ENCODE measurements at regions not wholly inside any gene's neighbourhood (a gene's known extent, or its start where the extent isn't known, plus 50 kb on each side); places are given as distances from the start of the nearest gene placed in this dataset.

DNA sequence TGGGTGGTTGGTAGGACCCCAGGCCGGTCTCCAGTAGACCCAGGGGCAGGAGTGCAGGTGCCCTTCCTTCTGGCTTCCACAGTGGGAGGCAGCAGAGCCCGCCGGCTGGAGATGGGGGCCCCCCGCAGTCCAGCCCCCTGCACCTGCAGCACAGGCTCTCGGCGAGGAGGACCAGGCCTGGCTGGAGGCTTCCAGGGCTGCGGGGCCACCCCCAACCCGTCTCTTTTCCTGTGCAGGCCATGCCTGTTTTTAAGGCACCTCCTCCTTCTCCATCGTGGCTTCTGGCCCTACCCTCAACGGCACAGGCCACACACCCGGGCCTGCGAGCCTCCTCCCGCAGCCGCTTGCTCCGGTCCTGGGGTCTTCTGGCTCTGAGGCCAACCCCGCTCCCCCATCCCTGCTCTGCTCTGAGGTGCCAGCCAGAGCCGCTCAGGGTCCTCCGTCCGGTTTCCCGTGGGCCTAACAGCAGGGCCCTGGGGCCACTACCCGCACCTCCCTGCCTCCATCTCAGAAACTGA lies 77.2 kb upstream of the ANKRD10 start:
- DNase-seq (ENCODE audit: extremely low read depth, low read depth) = no peak
- TF ChIP-seq, protein P1, sequence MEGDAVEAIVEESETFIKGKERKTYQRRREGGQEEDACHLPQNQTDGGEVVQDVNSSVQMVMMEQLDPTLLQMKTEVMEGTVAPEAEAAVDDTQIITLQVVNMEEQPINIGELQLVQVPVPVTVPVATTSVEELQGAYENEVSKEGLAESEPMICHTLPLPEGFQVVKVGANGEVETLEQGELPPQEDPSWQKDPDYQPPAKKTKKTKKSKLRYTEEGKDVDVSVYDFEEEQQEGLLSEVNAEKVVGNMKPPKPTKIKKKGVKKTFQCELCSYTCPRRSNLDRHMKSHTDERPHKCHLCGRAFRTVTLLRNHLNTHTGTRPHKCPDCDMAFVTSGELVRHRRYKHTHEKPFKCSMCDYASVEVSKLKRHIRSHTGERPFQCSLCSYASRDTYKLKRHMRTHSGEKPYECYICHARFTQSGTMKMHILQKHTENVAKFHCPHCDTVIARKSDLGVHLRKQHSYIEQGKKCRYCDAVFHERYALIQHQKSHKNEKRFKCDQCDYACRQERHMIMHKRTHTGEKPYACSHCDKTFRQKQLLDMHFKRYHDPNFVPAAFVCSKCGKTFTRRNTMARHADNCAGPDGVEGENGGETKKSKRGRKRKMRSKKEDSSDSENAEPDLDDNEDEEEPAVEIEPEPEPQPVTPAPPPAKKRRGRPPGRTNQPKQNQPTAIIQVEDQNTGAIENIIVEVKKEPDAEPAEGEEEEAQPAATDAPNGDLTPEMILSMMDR (IDR thresholded peaks at IDR 0.05; ENCODE audit: low read depth, low read length, missing control alignments) = no peak
- no peak overlapping the region for H3K4me3 ChIP-seq (replicated peaks; ENCODE audit: low read depth, low read length)

DNA sequence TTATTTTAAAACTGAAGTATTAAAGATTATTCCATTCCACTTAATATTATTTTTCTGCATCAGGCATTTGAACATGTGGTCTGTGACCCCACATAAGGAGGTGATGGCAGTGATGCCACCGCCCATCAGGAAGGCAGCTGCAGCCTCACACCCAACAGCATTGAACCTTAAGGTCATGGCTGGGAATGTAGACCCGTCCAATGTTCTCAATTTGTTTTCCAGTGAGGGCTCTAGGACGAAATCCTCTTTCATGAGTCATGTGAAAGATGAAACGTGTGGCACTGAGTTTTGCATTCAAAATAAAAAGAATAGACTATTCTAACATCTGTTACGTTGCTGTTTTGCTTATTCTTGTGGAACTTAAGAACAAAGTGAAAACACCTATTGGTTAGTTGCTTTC lies 74.5 kb upstream of the ANKRD10 start:
- H3K4me3 ChIP-seq (replicated peaks; ENCODE audit: low read depth, low read length) = no peak overlapping the region
- TF ChIP-seq, protein P1 (IDR thresholded peaks at IDR 0.05; ENCODE audit: low read depth, low read length, missing control alignments) = no peak
- peak; percentile 66 for DNase-seq (ENCODE audit: extremely low read depth, low read depth)

DNA sequence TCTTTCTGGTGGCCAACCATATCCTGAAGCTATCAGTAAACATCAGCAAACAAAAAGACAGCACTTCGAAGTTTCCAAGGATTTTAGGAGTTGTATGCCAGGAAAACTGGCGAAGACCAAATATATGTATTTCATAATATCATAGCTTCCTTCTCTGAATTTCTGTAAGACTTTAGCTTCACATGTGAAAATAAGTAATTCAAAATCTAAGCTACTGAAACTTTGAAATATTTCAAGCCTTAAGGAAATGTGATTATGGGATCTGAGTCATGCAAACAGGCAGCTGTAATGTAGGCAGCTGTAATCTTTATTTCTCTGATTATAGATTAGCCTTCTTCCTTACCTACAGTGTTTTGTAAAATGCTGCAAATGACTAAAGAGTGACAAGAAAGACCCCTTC lies 70.7 kb upstream of the ANKRD10 start:
- TF ChIP-seq, protein P1 (IDR thresholded peaks at IDR 0.05; ENCODE audit: low read depth, low read length, missing control alignments) = no peak
- DNase-seq (ENCODE audit: extremely low read depth, low read depth) = no peak
- H3K4me3 ChIP-seq (replicated peaks; ENCODE audit: low read depth, low read length) = no peak overlapping the region

DNA sequence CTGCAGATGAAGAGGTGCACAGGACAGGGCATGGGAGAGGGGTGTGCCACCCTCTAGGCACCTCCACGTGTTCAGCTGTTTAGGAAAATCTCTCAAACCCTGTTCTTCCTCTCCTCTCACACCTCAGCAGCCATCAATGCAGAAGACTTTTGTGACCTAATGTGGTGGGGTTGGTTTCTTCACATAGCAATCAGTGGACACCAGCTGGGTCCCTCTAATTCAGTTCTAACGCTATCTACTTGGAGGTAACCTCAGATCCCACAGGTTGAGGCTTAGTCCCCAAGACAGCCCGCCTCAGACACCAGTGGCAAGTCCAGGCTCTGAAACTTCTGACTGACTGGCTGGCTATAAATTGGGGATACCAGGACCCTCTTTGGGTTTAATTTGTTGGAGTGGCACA lies 69.9 kb upstream of the ANKRD10 start:
- TF ChIP-seq, protein P1 (IDR thresholded peaks at IDR 0.05; ENCODE audit: low read depth, low read length, missing control alignments) = no peak
- H3K4me3 ChIP-seq (replicated peaks; ENCODE audit: low read depth, low read length) = no peak overlapping the region
- DNase-seq (ENCODE audit: extremely low read depth, low read depth) = no peak

DNA sequence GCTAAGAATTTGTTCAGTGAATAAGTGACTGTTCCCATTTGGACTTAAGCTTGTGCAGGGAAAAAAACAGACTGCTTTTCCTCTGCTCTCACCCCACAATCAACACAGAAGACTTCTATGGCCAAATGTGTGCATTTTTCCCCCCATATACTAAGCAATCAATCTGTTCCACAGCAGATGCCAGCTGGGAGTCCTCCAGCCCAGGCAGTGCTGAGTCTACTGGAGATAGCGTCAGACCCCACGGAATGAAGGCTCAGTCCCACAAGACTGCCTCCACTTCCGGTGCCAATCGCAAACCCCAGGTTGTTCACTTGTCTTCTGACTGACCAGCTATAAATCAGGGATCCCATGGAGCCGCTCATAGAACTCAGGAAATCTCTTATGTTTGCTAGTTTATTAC lies 69.5 kb upstream of the ANKRD10 start:
- TF ChIP-seq, protein P1 (IDR thresholded peaks at IDR 0.05; ENCODE audit: low read depth, low read length, missing control alignments) = no peak
- no peak for DNase-seq (ENCODE audit: extremely low read depth, low read depth)
- H3K4me3 ChIP-seq (replicated peaks; ENCODE audit: low read depth, low read length) = no peak overlapping the region

DNA sequence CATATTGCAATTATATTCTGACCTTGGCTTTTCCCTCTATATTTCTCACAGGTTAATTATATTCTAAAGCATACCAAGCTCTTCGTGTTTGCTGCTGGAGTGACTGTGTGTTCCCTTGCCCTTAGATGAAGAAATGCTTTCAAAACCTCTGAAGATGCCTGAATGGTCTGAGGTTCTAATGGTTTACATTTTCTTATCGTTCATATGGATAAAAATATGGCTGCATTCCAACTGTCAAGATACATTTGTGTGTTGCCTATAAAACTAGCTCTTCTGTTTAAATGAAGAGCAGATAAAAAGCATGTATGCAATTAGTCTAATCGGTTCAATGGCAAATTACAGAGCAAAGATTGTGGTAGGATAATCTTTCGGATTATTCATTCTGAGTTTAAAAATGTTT lies 68.4 kb upstream of the ANKRD10 start:
- H3K4me3 ChIP-seq (replicated peaks; ENCODE audit: low read depth, low read length) = no peak overlapping the region
- DNase-seq (ENCODE audit: extremely low read depth, low read depth) = no peak
- TF ChIP-seq, protein P1 (IDR thresholded peaks at IDR 0.05; ENCODE audit: low read depth, low read length, missing control alignments) = no peak

DNA sequence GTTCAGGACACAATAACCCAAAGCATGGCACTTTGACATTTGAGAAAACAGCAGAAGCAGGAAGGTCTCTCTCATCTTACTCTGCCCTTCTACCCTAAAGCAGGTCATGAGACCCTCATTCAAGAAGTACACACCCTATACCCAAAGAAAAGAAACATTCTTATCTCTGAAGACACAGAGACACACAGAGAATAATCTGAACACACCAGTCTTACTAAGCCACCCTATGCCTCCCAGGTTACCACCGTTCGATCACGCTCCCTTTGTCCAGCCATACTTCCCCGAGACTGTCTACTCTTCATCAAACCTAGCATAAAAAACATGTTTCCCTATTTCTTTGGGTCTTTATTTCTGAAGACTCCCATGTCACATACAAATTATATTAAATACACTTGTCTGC lies 66.5 kb upstream of the ANKRD10 start:
- H3K4me3 ChIP-seq (replicated peaks; ENCODE audit: low read depth, low read length) = no peak overlapping the region
- TF ChIP-seq, protein P1 (IDR thresholded peaks at IDR 0.05; ENCODE audit: low read depth, low read length, missing control alignments) = no peak
- no peak for DNase-seq (ENCODE audit: extremely low read depth, low read depth)

Measured in HFF-Myc (cell line).